ENCODE measurements at regions not wholly inside any gene's neighbourhood (a gene's known extent, or its start where the extent isn't known, plus 50 kb on each side); places are given as distances from the start of the nearest gene placed in this dataset.

- H3K27me3 ChIP-seq (ENCODE audit: control insufficient read depth in 1 of 2, insufficient read depth in 2 of 2, low read length in 2 of 2), result no peaks in the 10 kb centered on the region
- H3K9me3 ChIP-seq (ENCODE audit: control insufficient read depth in 2 of 2, low read length in 2 of 2), result no peaks in the 10 kb centered on the region
- no peaks in the 10 kb centered on the region for H3K4me1 ChIP-seq (ENCODE audit: control insufficient read depth, insufficient read depth, low read length)
- no peak overlapping the region for H3K4me3 ChIP-seq (ENCODE audit: low read length in 2 of 2)
- no peaks in the 10 kb centered on the region for H3K36me3 ChIP-seq (ENCODE audit: control insufficient read depth in 2 of 2, insufficient read depth in 2 of 2, low read length in 2 of 2)
- no peak overlapping the region for H3K9ac ChIP-seq (ENCODE audit: low read length in 2 of 2)
- H3K27ac ChIP-seq (ENCODE audit: low read length), result no peak overlapping the region
Observed at GRCh38 chr2:194566907-194567660, 1089.9 kb upstream of the SLC39A10 start.

- H3K36me3 ChIP-seq (ENCODE audit: control insufficient read depth in 2 of 2, insufficient read depth in 2 of 2, low read length in 2 of 2), result no peaks in the 10 kb centered on the region
- H3K9ac ChIP-seq (ENCODE audit: low read length in 2 of 2), result no peak overlapping the region
- no peaks in the 10 kb centered on the region for H3K27me3 ChIP-seq (ENCODE audit: control insufficient read depth in 1 of 2, insufficient read depth in 2 of 2, low read length in 2 of 2)
- H3K4me3 ChIP-seq (ENCODE audit: low read length in 2 of 2), result no peak overlapping the region
- H3K9me3 ChIP-seq (ENCODE audit: control insufficient read depth in 2 of 2, low read length in 2 of 2), result peaks cover 0 to 2% of the 10 kb centered on the region in 2 donors
- H3K4me1 ChIP-seq (ENCODE audit: control insufficient read depth, insufficient read depth, low read length), result no peaks in the 10 kb centered on the region
- H3K27ac ChIP-seq (ENCODE audit: low read length), result no peak overlapping the region
Observed at GRCh38 chr2:194564422-194564821, 1092.6 kb upstream of the SLC39A10 start.

DNA sequence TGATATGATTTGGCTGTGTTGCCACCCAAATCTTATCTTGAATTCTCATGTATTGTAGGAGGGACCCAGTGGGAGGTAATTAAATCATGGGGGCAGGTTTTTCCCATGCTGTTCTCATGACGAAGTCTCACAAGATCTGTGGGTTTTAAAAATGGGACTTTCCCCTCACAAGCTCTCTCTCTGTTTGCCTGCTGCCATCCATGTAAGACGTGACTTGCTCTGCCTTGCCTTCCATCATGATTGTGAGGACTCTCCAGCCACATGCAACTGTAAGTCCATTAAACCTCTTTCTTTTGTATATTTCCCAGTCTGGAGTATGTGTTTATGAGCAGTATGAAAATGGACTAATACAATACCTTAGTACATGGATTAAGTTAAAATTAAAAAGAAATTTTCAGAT is 1094.7 kb upstream of the SLC39A10 start:
- H3K27ac ChIP-seq (ENCODE audit: low read length), result no peak overlapping the region
- no peaks in the 10 kb centered on the region for H3K4me1 ChIP-seq (ENCODE audit: control insufficient read depth, insufficient read depth, low read length)

GRCh38 chr2:194559964-194560363 is 1097.1 kb upstream of the SLC39A10 start:
- no peak overlapping the region for H3K9ac ChIP-seq (ENCODE audit: low read length in 2 of 2)
- no peaks in the 10 kb centered on the region for H3K27me3 ChIP-seq (ENCODE audit: control insufficient read depth in 1 of 2, insufficient read depth in 2 of 2, low read length in 2 of 2)
- no peaks in the 10 kb centered on the region for H3K36me3 ChIP-seq (ENCODE audit: control insufficient read depth in 2 of 2, insufficient read depth in 2 of 2, low read length in 2 of 2)
- no peaks in the 10 kb centered on the region for H3K4me1 ChIP-seq (ENCODE audit: control insufficient read depth, insufficient read depth, low read length)
- peaks cover 0 to 2% of the 10 kb centered on the region in 2 donors for H3K9me3 ChIP-seq (ENCODE audit: control insufficient read depth in 2 of 2, low read length in 2 of 2)
- no peak overlapping the region for H3K4me3 ChIP-seq (ENCODE audit: low read length in 2 of 2)
- H3K27ac ChIP-seq (ENCODE audit: low read length), result no peak overlapping the region

More for the DNA sequence above, 1094.7 kb upstream of the SLC39A10 start:
- H3K4me3 ChIP-seq (ENCODE audit: low read length in 2 of 2), result no peak overlapping the region
- no peak overlapping the region for H3K9ac ChIP-seq (ENCODE audit: low read length in 2 of 2)
- no peaks in the 10 kb centered on the region for H3K36me3 ChIP-seq (ENCODE audit: control insufficient read depth in 2 of 2, insufficient read depth in 2 of 2, low read length in 2 of 2)
- no peaks in the 10 kb centered on the region for H3K27me3 ChIP-seq (ENCODE audit: control insufficient read depth in 1 of 2, insufficient read depth in 2 of 2, low read length in 2 of 2)
- H3K9me3 ChIP-seq (ENCODE audit: control insufficient read depth in 2 of 2, low read length in 2 of 2), result peaks cover 0 to 2% of the 10 kb centered on the region in 2 donors

GRCh38 chr2:194559523-194559922 is 1097.5 kb upstream of the SLC39A10 start:
- H3K36me3 ChIP-seq (ENCODE audit: control insufficient read depth in 2 of 2, insufficient read depth in 2 of 2, low read length in 2 of 2), result no peaks in the 10 kb centered on the region

DNA sequence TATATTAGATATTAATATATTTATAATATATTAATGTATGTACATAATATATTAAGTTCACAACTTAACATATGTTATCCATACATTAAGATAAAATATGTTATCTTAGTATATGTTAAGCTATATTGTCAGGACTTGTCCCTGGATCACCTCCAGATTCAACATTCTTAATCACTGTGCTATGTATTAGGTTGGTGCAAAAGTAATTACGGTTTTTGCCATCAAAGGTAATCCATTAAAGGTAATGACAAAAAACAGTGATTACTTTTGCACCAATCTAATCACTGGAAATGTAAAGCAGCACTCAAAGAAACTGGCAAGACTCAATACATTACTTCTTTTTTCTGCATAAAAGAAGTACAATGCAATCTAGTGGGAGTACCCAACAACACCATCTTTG is 1099.0 kb upstream of the SLC39A10 start:
- H3K4me1 ChIP-seq (ENCODE audit: control insufficient read depth, insufficient read depth, low read length), result no peaks in the 10 kb centered on the region
- no peak overlapping the region for H3K9ac ChIP-seq (ENCODE audit: low read length in 2 of 2)
- no peaks in the 10 kb centered on the region for H3K27me3 ChIP-seq (ENCODE audit: control insufficient read depth in 1 of 2, insufficient read depth in 2 of 2, low read length in 2 of 2)
- H3K36me3 ChIP-seq (ENCODE audit: control insufficient read depth in 2 of 2, insufficient read depth in 2 of 2, low read length in 2 of 2), result no peaks in the 10 kb centered on the region
- H3K4me3 ChIP-seq (ENCODE audit: low read length in 2 of 2), result no peak overlapping the region
- no peak overlapping the region for H3K27ac ChIP-seq (ENCODE audit: low read length)
- peaks cover 0 to 2% of the 10 kb centered on the region in 2 donors for H3K9me3 ChIP-seq (ENCODE audit: control insufficient read depth in 2 of 2, low read length in 2 of 2)

More at GRCh38 chr2:194559523-194559922, 1097.5 kb upstream of the SLC39A10 start:
- Histone ChIP-seq H3K9me3 (ENCODE audit: control insufficient read depth in 2 of 2, low read length in 2 of 2) (peaks cover 0 to 2% of the 10 kb centered on the region in 2 donors), H3K4me3 (ENCODE audit: low read length in 2 of 2) (no peak overlapping the region), H3K9ac (ENCODE audit: low read length in 2 of 2) (no peak overlapping the region), H3K4me1 (ENCODE audit: control insufficient read depth, insufficient read depth, low read length) (no peaks in the 10 kb centered on the region), H3K27ac (ENCODE audit: low read length) (no peak overlapping the region), H3K27me3 (ENCODE audit: control insufficient read depth in 1 of 2, insufficient read depth in 2 of 2, low read length in 2 of 2) (no peaks in the 10 kb centered on the region)

DNA sequence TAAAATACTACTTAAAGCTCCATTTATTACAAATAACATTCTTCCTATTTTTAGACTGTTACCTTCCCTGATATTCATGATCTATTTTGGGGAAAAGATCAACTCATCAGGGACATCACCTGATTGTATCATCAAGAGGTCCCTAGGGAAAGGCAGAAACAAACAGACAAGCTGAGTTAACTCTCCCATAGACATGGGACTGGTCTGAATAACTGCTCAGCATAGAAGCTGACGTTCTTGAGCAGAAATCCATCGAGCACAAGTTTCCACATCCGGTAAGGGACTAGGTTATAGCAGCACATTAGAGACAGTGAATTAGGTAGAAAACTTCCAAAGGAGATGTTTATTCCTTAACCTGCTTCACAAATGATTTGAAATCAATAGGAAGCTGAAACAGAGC is 1100.4 kb upstream of the SLC39A10 start:
- Histone ChIP-seq H3K36me3 (ENCODE audit: control insufficient read depth in 2 of 2, insufficient read depth in 2 of 2, low read length in 2 of 2) (no peaks in the 10 kb centered on the region), H3K27ac (ENCODE audit: low read length) (no peak overlapping the region)

DNA sequence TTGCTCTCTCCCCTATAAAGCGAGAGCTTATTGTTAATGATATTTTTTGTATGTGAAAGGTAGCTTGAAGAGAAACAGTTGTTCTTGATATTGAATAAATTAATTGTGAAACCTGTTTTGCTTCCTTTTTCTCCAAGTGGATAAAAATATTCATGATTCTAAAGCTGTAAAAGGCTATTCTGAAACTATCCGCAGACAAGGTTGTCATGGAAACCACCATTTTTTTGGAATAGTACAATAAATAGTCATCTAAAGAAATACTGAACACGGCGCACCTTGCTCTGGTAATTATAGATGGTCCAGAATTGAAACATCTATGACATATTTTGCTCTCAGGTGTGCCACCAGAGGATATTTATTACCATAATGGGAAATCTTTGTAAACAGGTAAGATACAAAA is 1103.0 kb upstream of the SLC39A10 start:
- Histone ChIP-seq H3K4me1 (ENCODE audit: control insufficient read depth, insufficient read depth, low read length) (no peaks in the 10 kb centered on the region), H3K9ac (ENCODE audit: low read length in 2 of 2) (no peak overlapping the region), H3K27me3 (ENCODE audit: control insufficient read depth in 1 of 2, insufficient read depth in 2 of 2, low read length in 2 of 2) (no peaks in the 10 kb centered on the region), H3K9me3 (ENCODE audit: control insufficient read depth in 2 of 2, low read length in 2 of 2) (no peaks in the 10 kb centered on the region), H3K27ac (ENCODE audit: low read length) (no peak overlapping the region), H3K4me3 (ENCODE audit: low read length in 2 of 2) (no peak overlapping the region), H3K36me3 (ENCODE audit: control insufficient read depth in 2 of 2, insufficient read depth in 2 of 2, low read length in 2 of 2) (no peaks in the 10 kb centered on the region)

More for the DNA sequence above, 1100.4 kb upstream of the SLC39A10 start:
- Histone ChIP-seq H3K9ac (ENCODE audit: low read length in 2 of 2) (no peak overlapping the region), H3K9me3 (ENCODE audit: control insufficient read depth in 2 of 2, low read length in 2 of 2) (peaks cover 0 to 2% of the 10 kb centered on the region in 2 donors), H3K4me3 (ENCODE audit: low read length in 2 of 2) (no peak overlapping the region), H3K4me1 (ENCODE audit: control insufficient read depth, insufficient read depth, low read length) (no peaks in the 10 kb centered on the region), H3K27me3 (ENCODE audit: control insufficient read depth in 1 of 2, insufficient read depth in 2 of 2, low read length in 2 of 2) (no peaks in the 10 kb centered on the region)

- Histone ChIP-seq H3K9me3 (ENCODE audit: control insufficient read depth in 2 of 2, low read length in 2 of 2) (no peaks in the 10 kb centered on the region), H3K4me1 (ENCODE audit: control insufficient read depth, insufficient read depth, low read length) (no peaks in the 10 kb centered on the region), H3K36me3 (ENCODE audit: control insufficient read depth in 2 of 2, insufficient read depth in 2 of 2, low read length in 2 of 2) (no peaks in the 10 kb centered on the region), H3K27me3 (ENCODE audit: control insufficient read depth in 1 of 2, insufficient read depth in 2 of 2, low read length in 2 of 2) (no peaks in the 10 kb centered on the region), H3K9ac (ENCODE audit: low read length in 2 of 2) (no peak overlapping the region), H3K4me3 (ENCODE audit: low read length in 2 of 2) (no peak overlapping the region), H3K27ac (ENCODE audit: low read length) (no peak overlapping the region)
Observed at GRCh38 chr2:194550702-194551101, 1106.3 kb upstream of the SLC39A10 start.

GRCh38 chr2:194549387-194549786 is 1107.6 kb upstream of the SLC39A10 start:
- Histone ChIP-seq H3K27ac (ENCODE audit: low read length) (no peak overlapping the region), H3K9me3 (ENCODE audit: control insufficient read depth in 2 of 2, low read length in 2 of 2) (no peaks in the 10 kb centered on the region), H3K9ac (ENCODE audit: low read length in 2 of 2) (no peak overlapping the region), H3K27me3 (ENCODE audit: control insufficient read depth in 1 of 2, insufficient read depth in 2 of 2, low read length in 2 of 2) (no peaks in the 10 kb centered on the region), H3K4me3 (ENCODE audit: low read length in 2 of 2) (no peak overlapping the region), H3K36me3 (ENCODE audit: control insufficient read depth in 2 of 2, insufficient read depth in 2 of 2, low read length in 2 of 2) (no peaks in the 10 kb centered on the region), H3K4me1 (ENCODE audit: control insufficient read depth, insufficient read depth, low read length) (no peaks in the 10 kb centered on the region)

DNA sequence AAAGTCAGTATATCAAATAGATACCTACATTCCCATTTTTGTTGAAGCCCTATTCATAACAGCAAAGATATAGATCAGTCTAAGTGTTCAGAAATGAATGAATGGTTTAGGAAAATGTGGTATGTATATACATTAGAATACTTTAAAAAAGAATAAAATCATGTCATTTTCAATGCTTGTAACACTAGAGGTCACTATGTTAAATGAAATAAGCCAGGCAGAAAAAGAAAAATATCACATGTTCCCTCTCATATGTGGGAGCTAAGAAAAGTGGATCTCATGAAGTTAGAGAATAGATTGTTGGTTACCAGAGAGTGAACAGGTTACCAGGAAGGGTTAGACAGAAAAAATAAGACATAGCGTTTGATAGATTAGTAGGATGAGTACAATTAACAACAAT is 1111.0 kb upstream of the SLC39A10 start:
- Histone ChIP-seq H3K9me3 (ENCODE audit: control insufficient read depth in 2 of 2, low read length in 2 of 2) (no peaks in the 10 kb centered on the region), H3K9ac (ENCODE audit: low read length in 2 of 2) (no peak overlapping the region), H3K4me1 (ENCODE audit: control insufficient read depth, insufficient read depth, low read length) (no peaks in the 10 kb centered on the region), H3K27me3 (ENCODE audit: control insufficient read depth in 1 of 2, insufficient read depth in 2 of 2, low read length in 2 of 2) (no peaks in the 10 kb centered on the region), H3K27ac (ENCODE audit: low read length) (no peak overlapping the region), H3K4me3 (ENCODE audit: low read length in 2 of 2) (no peak overlapping the region), H3K36me3 (ENCODE audit: control insufficient read depth in 2 of 2, insufficient read depth in 2 of 2, low read length in 2 of 2) (no peaks in the 10 kb centered on the region)

All from stomach smooth muscle (tissue), 2 donors.